D721Med (cell line): ENCODE measurements at regions not wholly inside any gene's neighbourhood (a gene's known extent, or its start where the extent isn't known, plus 50 kb on each side); places are given as distances from the start of the nearest gene placed in this dataset.

Source experiments
- DNase-seq: peaks from one replicate; pipeline ENCODE4 v3.0.0; 2011; ENCODE audit warnings: low spot score; ENCODE audit not compliant: insufficient read length
- FAIRE-seq: peaks from 2 replicates; lab custom pipeline; 2011; peaks lifted over from hg19 to GRCh38; lab: Jason Lieb, UNC
- TF ChIP-seq, protein P1 (sequence below): IDR thresholded peaks from 2 replicates; pipeline ENCODE4 v1.5.1; 2012; ENCODE audit warnings: mild to moderate bottlenecking, control low read depth; ENCODE audit not compliant: insufficient read depth; ENCODE audit errors: missing control alignments

DNA sequence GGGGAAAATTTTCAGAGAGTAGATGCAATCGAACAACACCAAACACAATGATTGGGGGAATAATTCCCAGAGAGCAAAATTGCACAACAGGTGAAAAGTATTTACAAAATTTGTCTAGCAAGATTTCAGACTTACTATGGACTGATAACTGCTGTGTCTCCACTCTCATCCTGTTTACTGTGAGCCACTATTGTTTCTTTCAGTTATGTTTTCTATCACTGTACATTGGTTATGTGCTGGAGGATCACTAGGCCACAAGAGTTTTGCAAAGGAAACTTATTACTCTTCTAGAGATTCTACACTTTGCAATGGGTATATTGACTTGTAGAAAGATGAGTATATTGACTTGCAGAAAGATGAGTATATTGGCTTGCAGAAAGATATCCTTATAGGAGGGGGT, 934.1 kb upstream of the CRIM1 start:
- TF ChIP-seq, protein P1, sequence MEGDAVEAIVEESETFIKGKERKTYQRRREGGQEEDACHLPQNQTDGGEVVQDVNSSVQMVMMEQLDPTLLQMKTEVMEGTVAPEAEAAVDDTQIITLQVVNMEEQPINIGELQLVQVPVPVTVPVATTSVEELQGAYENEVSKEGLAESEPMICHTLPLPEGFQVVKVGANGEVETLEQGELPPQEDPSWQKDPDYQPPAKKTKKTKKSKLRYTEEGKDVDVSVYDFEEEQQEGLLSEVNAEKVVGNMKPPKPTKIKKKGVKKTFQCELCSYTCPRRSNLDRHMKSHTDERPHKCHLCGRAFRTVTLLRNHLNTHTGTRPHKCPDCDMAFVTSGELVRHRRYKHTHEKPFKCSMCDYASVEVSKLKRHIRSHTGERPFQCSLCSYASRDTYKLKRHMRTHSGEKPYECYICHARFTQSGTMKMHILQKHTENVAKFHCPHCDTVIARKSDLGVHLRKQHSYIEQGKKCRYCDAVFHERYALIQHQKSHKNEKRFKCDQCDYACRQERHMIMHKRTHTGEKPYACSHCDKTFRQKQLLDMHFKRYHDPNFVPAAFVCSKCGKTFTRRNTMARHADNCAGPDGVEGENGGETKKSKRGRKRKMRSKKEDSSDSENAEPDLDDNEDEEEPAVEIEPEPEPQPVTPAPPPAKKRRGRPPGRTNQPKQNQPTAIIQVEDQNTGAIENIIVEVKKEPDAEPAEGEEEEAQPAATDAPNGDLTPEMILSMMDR, result no peak
- FAIRE-seq, result no peak

DNA sequence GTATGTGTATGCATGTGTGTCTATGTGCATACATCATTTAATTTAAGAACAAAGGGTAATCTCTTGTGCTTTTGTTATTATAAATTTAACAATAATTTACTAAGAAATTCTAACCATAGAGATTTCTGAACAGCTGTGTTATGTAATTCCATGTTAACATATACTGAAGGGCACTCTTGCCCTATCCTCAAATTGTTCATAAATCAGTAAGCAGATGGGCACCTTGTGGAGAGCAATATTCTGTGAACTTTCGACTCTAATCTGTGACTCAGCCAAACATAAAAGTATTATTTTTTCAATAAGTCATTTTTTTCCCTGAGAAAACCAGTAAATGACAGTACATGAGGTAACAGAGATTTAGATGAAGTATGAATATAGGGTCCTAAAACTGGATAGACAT, 938.3 kb upstream of the CRIM1 start:
- TF ChIP-seq, protein P1, result no peak
- FAIRE-seq (no peak), DNase-seq (no peak)

More for the DNA sequence above, 934.1 kb upstream of the CRIM1 start:
- no peak for DNase-seq

DNA sequence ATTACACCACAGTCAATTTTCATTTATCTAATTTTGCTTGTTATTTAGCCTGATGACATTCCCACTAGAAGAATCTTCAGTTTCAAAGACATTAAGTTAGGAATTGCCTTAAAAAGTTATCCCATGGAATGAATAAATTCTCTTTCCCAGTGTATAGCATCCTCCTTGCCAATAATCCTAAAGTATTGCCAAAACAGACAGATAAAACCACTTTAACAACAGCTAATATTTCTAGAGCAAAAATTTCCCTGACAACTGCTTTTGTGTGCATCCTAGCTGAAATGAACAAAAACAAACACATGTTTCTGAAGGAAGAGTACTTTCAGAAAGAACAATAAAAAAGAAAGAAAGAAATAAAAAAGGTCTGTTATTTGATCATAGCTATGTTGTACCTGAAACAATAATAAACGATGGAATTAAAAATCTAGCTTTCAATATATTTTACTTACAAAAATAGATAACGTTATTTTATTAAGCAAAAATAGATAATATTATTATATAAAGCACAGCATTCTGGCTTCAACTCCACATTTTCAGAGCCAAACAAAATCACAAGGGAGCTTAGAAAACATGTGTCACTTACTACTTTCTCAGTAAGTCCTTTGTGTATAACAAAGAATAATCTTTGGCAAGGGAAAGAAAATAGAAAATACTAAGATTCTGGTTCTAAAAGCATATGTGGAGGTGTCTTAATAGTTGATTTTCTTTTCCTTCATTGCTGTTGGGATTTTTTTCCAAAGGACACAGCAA, 939.0 kb upstream of the CRIM1 start:
- FAIRE-seq (no peak), DNase-seq (no peak)
- TF ChIP-seq, protein P1, result no peak

GRCh38 chr2:35415942-35416341, 939.6 kb upstream of the CRIM1 start:
- FAIRE-seq (no peak), DNase-seq (no peak)
- TF ChIP-seq, protein P1, result no peak

DNA sequence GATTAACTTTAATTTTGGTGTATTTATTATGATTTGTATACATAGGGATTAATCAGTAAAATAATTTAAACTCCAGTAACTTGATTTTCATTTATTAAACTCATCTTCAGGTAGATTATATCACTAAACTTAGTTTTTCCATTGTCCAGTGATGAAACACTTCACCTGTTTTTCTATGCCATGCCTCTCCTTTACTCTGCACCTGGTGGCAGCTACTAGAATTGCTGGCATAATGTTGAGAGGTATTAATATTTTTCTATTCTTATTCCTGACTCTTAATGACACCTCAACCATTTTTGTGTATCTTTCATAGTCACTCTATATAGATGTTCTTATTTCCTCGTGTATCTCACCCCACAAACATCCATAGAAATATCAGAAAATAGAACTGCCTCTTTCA, 940.3 kb upstream of the CRIM1 start:
- no peak for FAIRE-seq
- TF ChIP-seq, protein P1, result no peak
- no peak for DNase-seq

- DNase-seq, result no peak
- FAIRE-seq, result peak; percentile 11
- TF ChIP-seq, protein P1, result peak; percentile 77
Observed at GRCh38 chr2:35410431-35411061, 945.0 kb upstream of the CRIM1 start.

DNA sequence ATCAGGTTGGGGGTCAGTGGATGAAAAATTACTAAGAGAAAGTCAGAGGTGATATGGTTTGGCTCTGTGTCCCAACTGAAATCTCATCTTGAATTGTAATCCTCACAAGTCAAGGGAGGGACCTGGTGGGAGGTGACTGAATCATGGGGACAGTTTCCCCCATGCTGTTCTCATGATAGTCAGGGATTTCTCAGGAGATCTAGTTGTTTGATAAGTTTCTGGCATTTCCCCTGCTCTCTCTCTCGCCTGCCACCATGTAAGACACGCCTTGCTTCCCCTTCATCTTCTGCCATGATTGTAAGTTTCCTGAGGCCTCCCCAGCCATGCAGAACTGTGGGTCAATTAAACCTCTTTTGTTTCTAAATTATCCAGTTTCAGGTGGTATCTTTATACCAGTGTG, 945.8 kb upstream of the CRIM1 start:
- FAIRE-seq, result no peak
- TF ChIP-seq, protein P1, result no peak

More for the DNA sequence above, 945.8 kb upstream of the CRIM1 start:
- no peak for DNase-seq
